GM21367 (cell line): ENCODE measurements at regions not wholly inside any gene's neighbourhood (a gene's known extent, or its start where the extent isn't known, plus 50 kb on each side); places are given as distances from the start of the nearest gene placed in this dataset.
"Not testable (repeated sequence)": the region's sequence is repeated elsewhere in the genome, so short reads cannot be mapped to it uniquely, and the experiment has no call there.

Experiments used
- ATAC-seq: cut with Tn5 transposase; IDR thresholded peaks from one replicate; pipeline ENCODE4 v1.9.1; 2021; ENCODE audit not compliant: unreplicated experiment

DNA sequence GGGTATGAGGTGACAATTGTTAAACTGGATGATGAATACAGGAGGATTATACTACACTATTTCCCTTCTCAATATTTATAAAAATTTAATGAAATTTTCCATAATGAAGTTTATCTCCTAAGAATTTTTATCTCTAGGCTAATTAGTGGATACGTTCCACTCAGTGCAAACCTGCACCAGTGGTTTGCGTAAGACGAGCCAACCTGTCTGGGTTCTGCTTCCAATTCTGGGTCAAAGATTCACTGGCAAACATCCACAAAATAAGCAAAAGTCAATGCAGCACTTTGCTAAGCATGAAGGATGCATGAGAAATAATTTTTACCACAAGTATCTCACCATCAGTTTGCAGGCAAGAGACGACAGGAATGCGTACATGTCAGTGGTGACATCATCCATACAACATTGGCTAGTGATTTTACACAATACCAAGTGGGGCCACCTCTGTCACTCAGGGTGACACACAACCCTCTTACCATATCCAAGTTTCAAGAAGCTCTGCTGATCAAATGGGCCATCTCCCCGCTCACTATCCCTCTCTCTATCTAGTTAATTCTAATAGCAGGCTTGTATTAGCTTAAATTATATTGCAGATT lies 51.7 kb downstream of the FAM50B start:
- no peak for ATAC-seq

DNA sequence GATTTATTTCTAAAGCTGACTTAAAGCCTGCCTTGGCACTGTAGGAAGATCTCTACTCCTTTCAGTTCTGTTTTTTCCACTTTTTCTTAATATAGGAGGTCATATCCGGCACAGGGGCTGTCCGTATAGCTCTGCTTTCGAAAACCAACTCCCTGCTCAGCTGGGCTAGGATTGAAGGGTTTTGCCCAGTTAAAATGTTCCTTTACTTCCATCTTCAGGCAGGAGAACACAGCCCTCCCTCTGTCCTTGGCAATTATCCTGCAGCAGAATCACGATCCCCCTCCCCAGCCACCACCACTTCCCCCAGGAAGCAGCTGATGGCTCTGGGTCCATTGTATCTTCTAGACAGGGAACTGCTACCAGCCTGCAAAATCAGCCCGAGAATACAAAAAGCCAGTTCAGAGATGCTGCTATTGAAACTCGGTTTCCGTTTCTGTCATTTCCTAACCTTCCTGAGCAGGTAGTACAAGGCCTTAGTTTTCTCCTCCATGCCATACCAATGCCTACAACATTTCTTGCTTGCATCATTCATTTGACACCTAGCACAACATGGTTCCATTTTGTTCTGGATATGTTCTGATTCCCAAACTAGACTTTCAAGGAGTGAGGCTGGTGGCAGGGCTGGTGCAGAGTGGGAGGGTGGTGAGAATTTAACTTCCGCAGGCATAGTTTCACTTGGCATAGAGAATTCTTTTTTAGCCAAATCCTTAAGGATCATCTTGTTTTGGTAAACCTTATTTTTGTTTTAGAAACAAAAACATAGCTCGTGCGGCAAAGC lies 53.9 kb downstream of the FAM50B start:
- no peak for ATAC-seq

DNA sequence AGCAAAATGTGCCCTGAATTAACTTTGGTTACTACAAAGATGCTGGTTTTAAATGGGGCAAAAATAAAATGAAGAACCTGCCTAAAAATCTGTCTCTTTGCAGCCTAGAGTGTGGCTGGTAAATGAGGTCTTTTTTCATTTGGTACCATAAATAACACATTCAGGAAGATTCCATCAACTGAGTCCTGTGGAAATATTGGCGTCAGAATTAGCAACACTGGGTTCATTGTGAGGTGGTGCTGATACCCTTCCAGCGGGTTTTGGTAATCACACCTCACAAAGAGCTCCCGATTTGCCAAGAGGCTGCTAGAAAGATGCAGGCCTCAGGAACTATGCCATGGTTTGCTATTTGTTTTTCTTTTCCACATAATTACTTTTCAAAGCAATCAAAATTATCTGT lies 55.3 kb downstream of the FAM50B start:
- ATAC-seq = no peak

DNA sequence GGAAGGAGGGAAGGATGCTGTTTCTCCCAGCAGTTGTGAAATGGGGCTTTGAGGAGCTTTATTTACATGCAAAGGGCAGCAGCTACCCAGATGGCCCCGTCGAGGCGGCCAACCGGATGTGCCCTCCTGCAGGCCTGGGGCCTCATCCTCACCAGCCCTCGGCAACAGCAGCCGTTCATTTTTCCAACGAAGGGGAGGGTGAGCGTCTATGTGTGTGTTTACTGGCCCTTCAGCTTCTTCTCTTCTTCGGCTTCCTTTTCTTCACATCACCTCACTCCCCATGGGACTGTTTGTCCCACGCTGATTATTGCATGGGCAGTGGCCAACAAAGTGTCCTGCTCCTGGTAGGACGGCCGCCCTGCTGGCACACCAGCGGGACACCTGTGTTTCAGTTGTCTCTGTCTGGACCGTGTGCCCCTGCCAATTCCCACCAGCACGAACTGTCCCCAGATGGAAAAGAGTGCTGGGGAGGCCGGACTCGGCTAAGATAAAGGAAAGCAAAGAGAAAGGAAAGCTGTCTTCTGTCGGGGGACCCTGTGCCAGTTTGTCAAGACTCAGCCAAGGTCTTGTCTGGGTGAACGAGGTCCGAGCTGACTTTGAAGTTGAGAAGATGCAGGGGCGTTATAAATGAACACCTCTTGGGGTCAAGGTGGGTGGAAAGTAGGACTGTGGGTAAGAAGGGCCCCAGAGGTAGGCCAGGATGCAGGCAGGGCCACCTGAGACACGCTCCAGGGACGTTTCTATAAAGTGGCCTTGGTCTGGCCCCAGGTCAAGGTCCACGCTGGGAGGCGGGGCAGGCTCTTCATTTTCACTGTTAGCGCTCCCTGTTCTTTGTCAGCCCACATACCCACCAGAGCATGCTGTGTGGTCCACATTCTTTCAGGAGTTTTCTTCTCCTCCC lies 57.0 kb downstream of the FAM50B start:
- no peak for ATAC-seq

DNA sequence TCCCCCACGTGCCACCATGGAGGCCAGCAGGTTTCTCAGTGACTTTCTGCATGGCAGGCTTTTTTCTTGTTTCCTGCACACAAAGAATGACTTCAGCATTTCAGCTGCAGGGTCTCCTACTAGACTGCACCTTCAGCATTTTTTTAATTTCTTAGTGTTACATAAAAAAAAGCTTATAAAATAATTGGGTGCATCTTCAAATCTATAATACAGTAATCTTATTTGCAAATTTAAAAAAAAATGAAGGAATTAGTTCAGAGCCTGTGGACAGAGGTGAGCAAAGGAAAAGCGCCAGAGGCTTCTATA lies 57.6 kb downstream of the FAM50B start:
- no peak for ATAC-seq

DNA sequence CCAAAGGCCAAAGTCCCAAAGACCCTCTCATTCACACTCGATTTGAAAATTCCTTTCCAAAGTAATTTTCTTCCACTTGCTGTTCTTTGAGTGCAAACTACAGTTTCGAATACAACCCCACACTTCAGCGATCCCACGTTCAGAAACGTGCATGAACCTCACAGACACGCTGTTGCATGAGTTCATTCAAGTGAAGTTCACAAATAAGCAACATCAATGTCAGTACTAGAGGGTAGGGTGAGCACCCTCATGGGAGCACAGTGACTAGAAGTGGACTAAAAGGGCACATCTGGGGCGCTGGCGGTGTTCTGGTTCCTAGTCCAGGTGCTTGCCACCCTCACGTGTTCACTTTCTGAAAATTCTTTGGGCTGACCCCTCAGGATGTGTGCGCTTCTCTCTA lies 59.0 kb downstream of the FAM50B start:
- no peak for ATAC-seq

DNA sequence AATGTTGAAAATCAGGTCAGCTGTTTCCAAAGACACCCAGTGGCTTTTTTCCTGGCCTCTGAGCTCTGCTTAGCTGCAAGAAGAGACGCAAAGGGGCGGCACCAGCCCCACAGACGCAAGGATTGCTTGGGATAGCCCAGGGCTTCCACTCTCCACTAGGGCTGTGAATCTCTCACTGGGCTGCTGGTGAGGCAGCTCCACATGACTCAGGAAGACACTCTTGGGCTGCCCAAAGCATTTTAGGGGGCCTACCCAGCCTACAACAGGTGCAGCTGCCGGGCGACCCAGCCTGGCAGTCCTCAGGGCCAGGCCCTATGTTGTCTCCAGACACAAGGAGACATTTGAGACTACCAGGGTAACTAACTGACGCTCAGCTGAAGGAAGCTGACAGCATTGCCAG lies 59.8 kb downstream of the FAM50B start:
- no peak for ATAC-seq

DNA sequence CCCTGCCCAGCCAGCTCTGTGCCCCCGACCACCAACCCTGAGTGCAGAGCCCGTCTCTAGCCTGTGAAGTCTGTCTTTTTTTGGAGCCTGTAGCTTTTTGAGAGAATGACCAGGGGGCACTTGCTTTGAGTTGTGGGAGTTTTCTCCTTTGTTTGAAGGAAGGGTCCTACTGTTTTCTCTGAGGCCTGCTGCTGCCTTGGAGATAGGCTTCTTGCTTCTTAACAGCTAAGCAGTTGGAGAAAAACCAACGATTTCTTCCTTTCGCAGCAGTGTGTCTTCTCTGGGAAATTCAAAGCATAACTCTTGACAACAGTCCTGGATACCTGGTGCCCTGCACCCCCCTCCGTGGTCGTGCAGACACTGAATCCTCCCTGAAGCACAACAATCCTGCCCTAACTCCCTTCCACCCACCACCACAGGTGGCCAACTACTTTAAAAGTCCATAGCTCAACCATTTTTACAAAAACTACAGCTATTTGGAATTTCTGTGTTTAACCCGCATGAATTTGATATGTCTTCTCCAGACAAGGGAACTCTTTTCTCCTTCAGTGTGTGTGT lies 61.0 kb downstream of the FAM50B start:
- no peak for ATAC-seq

DNA sequence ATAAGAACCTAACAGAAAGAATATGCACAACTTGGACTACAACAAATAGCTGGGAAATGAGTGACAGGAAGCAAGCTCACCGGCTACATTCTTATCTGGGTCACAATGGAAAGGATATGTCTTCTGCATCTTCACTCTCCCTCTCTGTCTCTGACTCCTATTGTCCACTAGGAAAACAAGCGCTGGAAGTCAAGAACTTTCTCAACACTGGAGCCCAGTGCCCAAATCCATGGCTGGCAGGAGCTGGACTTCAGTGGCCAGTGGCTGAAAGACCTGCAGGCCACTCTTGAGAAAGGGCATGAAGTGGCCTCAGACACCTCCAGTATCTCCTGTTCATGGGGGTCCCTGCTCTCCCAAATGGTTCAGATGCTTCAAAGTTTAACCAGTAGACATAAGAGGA lies 62.0 kb downstream of the FAM50B start:
- no peak for ATAC-seq

DNA sequence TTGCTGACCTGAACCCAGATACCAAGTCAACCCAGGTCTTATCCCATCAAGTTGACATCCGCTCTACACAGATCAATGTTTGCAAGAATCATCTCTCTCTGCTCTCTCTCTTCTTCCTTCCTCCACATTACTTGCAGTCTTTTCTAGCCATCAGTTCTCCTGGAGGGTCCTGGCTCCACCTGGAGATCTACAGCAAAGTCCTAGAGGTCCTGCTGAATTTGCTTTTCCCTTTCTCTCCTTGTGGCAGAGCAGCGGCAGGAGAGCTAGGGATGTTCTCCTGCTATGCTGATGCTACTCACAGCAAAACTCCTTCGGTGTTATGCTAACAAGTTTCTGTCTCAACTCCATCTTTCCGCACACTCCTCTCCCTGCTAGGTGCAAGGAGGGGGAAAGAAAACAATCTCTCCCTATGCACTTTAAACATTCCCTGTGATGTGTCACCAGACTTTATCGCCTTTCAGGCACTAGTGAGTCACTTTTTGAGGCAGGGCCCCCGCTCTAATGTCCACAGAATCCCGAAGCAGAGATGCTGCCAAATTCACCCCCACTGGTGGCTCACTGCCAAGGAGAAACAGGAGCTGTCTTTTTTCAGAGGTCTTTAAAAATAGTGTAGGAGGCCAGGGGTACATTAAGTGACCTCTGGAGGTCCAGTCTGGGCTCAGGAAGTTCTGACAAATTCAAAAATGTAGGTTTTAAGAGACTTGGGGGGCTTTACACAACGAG lies 62.6 kb downstream of the FAM50B start:
- ATAC-seq = no peak

DNA sequence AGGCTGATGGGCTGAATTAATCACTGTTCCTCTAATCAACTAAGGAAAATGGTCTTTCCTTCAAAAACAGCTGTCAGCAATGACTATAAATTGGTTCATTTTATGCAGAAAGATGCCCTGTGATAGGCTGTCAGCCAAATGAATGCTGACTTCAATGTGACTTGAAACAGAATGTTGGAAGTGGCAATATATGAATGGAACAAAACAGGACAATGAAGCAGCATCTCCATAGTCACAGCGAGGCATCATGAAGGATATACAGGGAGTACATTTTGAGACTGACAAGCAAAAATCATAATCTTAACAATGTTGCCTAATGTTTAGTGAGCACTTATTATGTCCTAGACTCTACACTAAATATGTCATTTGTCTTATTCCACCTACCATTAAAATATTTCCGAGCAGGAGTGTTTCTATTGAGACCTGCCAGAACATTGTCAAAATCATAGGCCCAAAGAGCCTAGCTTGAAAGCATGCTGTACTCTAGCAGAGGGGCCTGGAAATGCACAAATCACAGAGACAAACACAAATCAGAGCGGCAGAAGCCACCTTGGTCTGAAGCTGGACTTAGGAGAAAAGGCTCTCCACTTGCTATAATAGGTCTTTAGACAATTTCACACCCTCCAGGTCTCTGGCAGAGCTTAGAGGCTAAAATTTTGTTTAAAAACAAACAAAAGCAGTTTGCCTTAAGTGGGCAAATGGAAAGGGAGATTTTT lies 63.3 kb downstream of the FAM50B start:
- ATAC-seq = no peak

DNA sequence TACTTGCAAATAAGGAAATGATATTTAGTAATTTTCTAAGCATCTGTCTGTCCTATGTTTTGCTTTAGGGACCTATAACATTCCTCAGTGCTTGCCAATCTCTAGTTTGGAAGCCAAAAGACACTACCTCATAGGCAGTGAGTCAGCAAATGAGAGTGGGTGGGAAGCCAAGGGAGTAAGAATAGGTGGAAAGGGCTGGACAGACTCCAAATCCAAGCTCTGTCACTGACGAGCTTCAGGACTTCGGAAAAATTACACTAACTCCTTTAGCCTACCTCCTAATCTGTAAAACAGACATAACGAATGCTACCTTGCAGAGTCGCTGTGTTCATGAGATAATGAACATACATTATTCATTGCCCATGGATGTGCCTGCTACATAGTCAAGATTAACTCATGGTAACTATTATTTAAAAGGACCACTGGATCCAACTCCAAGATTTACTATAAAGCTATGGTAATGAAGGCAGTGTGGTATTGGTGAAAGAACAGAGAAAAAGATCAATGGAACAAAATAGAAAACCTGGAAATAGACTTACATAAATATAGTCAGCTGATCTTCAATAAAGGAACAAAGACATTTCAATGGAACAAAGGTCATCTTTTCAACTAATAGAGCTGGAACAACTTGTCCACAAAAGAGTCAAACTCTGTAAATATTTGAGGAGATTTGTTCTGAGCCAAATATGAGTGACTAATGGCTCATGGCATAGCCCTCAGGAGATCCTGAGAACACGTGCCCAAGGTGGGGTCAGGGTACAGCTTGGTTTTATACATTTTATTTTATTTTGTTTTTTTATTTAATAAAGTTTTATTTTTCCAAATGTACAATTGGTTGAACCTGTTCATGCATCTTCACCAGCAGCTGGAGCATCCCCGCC lies 64.1 kb downstream of the FAM50B start:
- ATAC-seq = no peak

DNA sequence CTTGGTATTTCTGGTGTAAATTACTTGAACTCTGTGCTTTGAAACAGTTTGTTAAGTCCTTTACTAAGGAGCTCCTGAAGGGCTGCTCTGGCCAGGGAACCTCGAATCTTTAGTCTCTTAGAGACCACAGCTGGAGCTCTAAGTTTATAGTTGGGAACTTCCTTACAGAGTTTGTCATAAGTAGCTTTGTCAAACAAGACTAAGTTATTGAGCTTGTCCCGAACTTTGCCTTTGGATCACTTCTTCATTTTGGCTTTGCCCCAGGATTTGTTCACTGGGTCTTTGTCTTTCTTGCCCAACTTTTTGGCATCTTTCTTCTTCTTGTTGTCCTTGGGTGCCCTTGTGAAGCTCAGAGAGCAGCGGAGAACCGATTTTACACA lies 64.8 kb downstream of the FAM50B start:
- ATAC-seq = no peak

DNA sequence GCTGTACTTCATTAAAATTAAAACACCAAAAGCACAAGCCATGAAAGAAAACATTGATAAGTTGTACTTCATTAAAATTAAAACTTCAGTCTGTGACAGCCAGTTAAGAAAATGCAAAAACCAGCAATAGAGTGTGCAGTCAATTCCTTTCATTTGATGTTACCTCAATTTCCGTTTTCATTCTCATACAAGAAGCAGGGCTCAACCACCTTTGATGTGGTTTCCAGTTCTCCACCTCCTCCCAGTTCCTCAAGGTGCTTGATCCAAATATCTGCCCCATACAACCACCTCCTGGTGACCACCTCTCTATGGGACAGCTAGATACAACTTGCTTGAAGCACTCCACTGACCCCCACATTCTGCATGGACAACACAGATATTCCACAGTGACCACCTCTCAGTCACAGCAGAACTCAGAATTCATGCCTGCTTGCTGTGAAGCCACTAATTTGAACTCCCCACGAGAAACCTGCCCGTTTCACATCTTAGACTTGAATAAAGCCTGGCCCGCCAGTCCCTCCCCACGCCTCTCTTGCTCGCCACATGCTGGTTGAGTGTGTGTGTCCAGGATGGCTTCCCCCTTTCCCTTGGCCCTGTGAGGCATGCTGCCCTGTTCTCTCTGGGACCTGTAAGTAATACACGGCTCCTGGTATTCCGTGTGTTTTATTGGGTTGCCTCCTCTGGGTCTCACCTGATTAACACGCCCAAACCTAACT lies 66.1 kb downstream of the FAM50B start:
- ATAC-seq = no peak

DNA sequence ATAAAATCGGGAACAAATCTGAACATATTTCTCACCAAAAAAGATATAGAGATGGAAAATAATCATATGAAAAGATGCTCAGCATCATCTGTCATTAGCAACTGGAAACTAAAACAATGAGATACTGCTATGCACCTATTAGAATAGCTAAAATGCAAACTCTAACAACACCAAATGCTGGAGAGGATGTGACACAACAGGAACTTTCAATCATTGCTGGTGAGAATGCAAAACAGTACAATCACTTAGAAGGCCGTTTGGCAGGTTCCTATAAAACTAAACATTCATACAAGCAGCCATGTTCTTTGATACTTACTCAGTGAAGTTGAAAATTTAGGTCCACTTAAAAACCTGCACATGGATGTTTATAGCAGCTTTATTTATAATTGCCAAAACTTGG lies 67.0 kb downstream of the FAM50B start:
- ATAC-seq = no peak

DNA sequence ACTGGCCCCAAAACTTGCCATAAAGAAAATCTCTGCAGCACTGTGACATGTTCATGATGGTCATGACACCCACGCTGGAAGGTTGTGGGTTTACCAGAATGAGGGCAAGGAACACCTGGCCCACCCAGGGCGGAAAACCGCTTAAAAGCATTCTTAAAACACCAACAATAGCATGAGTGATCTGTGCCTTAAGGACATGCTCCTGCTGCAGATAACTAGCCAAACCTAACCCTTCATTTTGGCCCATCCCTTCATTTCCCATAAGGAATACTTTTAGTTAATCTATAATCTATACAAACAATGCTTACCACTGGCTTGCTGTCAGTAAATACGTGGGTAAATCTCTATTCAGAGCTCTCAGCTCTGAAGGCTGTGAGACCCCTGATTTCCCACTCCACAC lies 67.6 kb downstream of the FAM50B start:
- ATAC-seq = not testable (repeated sequence)

DNA sequence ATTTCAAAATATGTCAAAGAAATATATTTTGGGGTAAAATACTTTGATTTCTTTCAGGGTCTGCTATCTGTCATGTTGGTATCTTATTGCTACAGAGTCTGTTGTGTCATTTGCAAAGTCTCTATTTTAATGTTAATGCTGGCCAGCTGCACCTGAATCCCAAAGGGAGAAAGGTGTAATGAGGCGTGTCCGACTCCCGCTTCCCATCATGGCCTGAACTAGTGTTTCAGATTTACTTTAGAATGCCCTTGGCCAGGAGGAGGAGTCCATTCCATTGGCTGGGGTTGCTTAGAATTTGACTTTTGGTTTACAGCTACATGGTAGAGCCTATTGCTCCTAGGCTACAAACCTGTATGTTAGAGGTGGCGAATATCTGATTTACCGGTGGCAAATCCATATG lies 69.3 kb downstream of the FAM50B start:
- no peak for ATAC-seq

DNA sequence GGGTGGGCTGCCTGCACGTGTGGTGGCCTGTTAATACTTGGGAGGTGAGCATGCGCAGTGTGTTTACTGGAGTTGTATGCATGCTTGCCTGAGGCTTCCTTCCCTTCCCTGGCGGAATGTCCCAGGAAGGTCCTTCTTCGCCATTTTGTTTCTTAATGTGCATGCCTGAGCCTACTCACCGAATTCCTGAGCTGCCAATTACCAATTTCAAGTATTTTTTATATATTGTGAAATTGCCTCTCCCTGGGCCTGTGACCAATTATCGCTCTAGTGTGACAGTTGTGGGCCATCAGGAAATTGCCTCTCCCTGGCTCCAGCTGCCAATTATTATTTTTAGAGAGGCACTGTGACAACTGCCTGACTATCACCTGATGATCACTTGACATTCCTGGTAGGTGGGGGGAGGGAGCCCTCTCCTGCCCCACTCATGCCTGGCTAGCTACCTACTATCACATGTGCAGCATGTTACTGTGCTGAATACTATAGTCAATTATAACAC lies 70.0 kb downstream of the FAM50B start:
- no peak for ATAC-seq

DNA sequence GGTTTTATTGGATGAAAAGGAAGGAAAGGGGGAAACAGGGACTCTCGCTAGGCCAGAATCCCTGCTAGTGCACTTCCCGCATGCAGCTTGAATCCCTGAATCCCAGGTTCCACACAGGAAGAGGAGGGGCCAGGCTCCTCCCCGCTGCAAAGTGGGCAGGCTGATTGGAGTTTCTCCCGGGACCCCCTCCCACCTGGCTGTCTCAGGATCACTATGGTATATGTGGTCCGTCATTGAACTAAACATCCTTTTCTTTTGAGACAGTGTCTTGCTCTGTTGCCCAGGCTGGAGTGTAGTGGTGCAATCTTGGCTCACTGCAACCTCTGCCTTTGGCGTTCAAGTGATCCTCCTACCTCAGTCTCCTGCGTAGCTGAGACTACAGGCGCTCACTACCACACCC lies 70.7 kb downstream of the FAM50B start:
- no peak for ATAC-seq
